Activated CD4-positive, CD25-positive, alpha-beta regulatory T cell treated with anti-CD3 and anti-CD28 coated beads, Interleukin-2, amount 50 U/mL, for 24 hours (primary cell): ENCODE measurements at regions not wholly inside any gene's neighbourhood (a gene's known extent, or its start where the extent isn't known, plus 50 kb on each side); places are given as distances from the start of the nearest gene placed in this dataset.

Experiments
- ATAC-seq, 2 donors: fragments of 150-1000 bp; cut with Tn5 transposase; one replicate each; pipeline ENCODE4 v1.10.0; 2021; ENCODE audit warnings: mild to moderate bottlenecking in 1 of 2, moderate library complexity in 1 of 2

DNA sequence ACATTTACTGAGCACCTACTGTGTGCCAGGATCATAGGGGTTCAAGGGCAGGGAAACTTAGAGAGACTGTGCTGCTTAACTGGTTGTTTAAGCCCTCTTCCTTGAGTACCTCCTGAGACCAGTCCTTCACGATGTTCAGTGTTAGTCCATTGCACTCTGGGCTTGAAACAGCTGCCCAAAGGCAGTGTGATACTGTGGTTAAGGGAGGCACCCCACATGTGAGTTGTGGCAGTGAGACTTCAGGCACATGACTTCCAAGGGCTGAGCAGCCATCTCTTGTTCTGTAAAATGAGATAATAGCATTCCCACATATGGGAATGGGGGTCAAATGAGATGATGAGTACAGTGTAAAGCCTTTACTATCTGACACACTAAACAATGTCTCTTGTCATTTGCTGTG is 75.1 kb downstream of the LINGO1 start:
- no peak for ATAC-seq

DNA sequence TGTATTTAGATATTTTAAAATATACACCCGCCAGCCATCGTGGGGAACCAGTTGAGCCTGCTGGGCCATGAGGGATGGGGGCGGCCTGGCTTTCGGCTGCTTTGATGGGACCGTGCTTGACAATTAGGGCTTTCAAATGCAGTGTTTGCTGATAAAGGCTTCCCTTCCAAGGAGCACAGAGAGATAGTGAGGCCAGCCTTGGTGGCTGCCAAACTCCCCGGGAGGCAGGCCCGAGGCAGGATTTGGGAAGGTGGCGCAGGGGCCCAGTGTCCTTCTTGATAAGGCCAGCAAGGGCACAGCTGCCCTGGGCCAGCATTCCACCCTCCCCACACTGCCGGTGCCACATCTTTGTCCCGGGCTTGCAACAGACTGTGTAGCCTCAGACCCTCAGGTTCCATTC is 75.6 kb downstream of the LINGO1 start:
- ATAC-seq: no peak

DNA sequence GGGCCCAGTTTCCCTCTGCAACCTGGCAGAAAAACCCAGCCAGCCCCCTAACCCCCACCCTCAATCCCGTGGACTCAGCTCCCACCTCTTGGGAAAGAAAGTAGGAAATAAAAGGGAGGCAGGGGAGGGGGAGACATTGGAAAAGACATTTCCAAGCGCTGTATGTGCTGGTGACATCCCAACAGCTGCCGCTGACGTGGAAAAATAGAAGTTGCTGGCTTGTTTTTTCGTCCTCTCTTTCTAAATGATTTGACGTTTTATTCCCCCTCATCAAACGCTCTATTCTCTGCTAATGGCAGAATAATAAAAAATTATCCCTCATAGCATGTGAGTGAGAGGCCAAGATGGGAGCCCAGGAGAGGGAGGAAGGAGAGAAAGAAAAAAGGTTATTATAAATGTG is 76.1 kb downstream of the LINGO1 start:
- no peak for ATAC-seq

DNA sequence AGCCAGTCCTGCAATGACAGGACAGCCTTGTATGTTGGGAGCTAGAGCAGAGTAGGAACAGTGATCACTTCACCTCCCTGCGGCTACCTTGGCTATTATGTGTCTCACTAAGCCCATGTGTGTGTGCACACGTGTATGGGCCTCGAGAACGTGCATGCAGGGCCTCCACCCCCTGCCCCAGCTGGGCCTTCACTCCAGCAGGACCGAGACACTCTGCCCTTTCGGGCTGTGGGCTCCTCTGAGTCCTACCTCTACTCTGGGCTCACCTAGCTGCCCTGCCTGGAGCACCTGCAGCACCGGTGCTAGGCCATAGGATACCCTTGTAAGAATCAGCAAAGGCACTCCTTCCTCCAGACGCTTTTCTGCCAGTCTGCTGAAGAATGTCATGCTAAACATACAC is 77.5 kb downstream of the LINGO1 start:
- ATAC-seq: no peak

DNA sequence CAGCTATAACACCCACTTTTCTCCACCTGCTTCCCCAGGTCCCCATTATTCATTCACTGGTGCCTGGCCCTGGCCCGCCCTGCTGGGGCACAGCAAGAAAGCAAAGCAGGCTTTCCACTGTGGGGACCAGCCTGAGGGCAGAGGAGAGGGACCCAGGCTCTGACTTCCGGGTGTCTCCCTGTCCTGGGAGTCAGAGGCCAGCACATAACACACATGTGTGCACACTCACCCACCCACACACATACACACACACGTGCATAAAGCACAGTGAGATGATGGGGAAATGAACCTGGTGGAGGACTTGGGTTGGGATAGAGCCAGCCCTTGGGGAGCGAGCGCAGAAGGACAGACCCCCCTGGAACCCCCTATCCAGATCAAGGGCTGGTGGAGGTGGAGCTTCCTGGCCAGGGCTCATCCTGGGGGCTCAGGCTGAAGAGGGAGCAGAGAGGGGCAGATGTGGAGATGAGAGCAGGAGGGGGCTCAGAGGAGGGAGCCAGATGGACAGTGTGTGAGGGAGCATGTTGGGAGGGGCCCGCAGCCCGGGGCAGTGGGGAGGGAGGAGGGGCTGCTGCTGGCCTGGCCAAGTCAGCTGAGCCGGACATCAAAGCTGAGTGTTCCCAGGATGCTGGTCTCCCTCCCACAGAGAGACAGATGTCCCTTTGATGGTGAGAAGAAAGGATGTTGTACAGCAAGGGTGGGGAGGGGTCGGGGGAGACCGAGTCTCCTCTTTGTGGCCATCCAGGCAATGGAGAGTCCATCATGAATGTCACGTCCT is 78.2 kb downstream of the LINGO1 start:
- ATAC-seq: no peak

DNA sequence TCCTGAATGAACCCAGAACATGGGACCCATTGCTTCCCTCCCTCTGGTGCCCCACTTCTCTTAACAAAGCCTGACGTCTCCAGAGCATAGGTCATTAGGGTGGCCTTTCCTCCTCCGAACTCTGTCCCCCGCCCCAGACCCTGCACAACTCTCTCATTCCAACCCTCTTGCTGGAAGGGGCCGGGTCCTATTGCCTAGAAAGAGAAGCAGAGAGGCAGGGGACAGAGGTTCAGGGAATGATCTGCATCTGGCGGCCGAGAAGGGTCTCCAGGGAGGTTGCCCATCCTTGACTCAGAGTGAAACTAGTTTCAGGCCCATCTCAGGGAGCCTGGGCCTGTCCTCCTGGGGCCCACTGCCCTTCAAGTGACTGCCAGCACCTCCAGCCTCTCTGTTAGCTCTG is 79.0 kb downstream of the LINGO1 start:
- ATAC-seq: no peak

DNA sequence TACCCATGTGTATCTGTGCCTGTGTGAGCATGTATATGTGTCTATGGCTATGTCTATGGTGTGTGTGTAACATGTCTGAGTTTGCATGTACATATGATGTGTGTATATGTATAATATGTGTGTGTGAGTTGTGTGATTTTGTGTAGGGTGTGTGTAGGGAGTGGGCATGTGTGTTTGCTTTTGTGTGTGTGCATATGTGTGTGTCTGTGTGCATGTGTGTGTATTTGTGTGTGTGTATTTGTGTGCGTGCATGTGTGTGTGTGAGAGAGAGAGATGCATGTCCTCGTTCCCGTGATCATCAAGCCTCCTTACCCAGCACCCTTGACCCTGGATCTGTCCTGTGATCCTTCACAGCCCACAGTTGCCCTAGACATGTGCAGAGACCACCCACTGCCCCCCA is 79.5 kb downstream of the LINGO1 start:
- no peak for ATAC-seq

DNA sequence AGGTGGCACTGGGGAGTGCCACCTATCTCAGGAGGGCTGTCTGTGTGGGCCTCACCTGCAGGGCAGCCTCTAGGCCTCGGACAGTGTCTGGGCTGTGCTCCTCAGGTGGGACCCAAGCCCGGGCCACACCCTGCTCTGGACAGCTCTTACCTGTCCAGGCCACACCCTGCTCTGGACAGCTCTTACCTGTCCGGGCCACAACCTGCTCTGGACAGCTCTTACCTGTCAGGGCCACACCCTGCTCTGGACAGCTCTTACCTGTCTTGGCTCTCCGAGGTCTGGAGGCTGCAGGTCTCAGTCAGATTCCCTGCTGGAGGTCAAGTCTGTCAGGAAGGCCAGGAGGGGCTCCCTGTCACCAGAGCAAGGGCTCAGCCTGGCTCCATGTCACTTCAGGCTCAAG is 80.6 kb downstream of the LINGO1 start:
- ATAC-seq: no peak

DNA sequence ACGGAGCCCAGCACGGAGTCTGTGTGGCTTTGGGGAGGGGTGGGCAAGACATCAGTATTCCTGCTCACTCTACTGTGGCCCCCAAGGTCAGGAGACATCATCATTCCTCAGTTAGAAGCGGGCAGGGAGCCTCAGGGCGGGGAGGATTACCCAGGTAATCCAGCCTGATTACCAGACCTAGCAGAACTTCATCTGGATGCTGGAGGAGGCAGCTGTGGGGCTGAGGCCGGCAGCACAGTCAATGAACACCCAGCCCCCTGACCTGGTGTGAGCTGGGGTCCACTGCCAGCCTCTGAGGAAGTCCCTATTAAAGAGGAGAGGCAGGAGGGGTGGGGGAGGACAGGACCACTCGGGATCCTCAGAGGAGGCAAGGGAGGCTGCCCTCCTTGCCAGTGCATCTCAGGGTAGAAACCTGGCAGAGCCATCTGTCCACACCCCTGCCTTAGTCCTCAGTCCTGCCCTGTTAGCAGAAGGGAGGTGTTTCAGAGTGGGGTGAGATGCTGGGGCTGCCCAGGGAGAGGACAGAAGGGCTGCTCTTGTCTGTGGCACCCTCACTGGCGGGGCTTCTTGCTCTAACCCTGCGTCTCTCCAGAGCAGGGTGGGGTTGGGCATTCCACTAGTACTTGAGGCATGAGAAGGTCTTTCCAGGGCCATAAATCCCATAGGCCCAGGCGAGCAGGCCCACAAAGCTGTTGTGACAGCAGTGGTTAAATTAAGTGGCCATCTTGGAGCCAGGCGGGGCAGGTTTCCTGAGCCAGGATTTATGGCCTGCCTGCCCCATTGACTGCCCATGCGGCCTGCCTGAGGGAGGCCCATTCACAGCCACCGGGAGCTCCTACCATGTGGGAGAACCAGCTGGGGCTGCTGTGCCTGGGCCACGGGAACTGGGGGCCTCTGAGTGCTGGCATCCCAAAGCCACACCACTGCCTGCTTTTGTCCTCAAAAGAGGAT is 82.1 kb downstream of the LINGO1 start:
- no peak for ATAC-seq

DNA sequence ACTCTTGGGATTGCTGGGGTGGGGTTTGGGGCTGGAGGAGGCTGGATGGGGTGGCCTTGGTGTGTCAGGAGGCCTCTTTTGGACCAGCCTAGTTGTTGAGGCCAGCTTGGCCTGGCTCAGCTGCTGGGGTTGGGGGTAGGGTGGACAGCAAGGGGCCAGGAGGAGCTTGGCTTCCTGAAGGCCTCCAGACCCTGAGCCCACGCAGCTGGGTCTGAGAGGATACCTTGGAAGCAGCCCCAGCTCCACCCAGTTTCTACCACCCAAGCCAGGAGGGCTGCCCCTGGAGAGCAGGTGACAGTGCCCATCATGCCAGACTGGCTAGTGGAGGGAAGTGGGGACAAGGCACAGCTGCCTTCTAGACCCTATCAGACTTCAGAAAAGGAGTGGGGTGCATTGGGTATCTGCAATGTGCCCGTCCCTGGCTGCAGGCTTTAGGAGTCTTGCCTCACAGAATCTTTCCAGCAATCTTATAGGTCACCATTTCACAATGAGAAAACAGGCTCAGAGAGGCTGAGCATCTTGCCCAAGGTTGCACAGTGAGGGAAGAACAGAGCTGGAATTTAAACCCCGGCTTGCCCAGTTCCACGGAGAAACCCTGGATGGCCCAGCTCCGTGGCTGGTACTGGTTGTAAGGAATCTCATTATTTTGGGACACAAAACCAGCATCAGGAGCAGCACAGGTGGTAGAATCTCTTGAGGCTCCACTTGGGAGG is 83.0 kb downstream of the LINGO1 start:
- ATAC-seq: no peak

DNA sequence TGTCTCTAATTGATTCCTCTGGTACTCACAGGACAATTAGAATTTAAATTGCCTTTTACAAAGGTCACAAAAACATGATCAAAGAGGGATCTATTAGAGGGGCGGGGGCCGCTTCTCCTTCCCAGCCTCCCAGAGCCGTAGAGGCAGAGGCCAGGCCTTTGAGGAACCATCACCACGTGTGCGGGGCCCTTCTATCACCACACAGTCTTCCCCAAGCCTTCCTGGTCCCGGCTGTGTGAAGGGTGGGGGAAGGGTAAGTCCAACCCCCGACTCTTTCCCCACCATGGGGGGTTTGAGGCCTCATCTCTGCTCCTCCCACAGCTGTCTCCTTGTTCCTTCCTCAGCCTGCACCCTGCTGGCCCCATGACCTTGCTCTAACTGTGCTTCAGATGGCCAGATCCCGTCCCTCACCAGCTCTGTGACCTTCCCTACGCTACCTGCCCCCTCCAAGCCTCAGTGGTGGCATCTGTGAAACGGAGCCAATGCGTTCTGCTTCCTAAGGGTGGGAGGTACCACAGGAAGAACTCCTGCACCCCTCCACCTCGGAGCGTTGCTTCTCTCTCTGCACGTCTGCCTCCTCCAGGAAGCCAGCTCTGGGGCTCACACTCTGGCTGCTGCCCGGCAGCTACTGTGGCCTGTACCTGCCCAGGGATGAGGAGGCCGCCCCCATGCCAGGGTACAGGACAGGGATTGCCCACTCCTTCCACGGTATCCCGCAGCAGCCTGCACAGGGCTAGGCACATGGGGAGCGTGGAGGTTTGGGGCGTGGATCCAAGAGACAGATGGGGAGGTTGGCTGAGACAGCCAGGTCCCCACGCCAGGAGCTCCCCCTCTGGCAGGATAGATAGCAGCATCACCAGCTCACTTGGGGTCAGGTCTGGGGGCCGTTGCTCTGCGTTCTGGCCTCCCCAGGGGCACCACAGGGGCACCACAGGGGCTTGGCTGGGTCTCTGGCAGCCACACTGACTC is 83.8 kb downstream of the LINGO1 start:
- no peak for ATAC-seq

DNA sequence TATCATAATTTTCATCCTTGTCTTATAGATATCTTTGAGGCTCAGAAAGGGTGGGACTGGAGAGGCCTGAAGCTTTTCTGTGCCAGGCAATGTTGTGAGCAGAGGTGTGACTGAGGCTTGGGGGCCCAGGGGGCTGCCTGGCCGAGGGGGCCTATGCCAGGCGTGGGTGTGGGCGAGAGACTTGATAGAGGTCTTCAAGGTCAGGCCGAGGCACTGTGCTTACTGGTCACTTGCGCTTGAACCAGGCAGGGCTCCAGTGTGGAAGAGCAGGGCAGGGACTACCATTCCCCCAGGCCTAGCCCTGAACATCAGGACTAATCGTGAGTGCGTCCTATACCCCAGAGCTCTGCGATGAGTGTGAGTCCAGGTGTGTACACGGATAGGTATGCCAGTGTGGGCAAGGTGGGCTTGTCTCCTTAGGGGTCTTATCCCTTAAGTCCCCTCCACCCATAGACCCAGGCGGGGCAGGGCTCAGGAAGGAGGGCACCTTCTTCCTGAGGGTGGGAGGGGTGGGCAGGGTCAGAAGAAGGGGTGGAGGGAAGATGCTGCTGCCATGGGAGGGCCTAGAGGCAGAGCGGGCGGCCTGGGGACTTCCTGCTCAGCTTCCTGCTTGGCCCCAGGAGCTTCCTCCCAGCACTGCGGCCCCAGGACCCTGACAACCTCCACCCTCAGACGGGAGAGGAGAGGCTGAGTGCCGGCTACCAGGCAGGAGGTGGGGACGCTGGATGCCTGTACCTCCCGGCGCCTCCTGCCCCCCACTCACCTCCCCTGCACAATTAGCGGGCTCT is 84.7 kb downstream of the LINGO1 start:
- ATAC-seq: no peak

DNA sequence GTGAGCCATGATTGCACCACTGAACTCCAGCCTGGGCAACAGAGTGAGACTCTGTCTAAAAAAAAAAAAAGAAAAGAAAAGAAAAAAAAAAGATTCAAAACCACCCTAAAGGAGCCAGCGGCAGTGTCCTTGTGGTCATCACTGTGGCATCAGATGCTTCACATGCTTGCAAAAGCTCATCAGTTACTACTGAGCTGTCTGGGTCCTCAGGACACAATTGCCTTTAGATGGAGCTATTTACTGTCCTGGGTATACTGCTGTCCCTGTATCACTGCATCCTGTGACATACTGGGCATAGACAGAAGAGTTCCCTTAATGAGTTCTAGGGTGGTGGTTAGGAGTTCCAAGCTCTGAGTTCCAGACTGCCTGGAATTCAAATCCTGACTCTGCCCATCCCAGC is 85.8 kb downstream of the LINGO1 start:
- no peak for ATAC-seq

DNA sequence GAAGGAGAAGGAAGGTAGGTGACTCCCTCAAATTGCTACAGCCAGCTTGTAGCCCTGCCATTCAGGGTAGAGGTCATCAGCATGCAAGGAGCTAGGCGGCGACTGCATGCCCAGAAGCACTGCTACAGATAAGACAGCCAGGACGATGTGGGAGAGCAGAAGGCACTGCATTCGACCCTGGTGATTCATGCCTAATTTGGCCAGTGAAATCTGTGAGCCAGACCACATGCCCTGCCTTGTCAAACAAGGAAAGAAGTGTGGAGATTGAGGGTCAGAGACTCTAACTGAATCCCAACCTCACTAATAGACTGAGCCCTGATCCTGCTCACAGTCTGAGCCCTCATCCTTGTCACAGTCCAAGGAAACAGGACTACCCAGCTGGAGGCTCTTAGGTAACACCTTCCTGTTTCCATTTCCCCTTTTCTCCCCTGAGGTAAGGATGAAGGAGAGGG is 86.6 kb downstream of the LINGO1 start:
- ATAC-seq: no peak

DNA sequence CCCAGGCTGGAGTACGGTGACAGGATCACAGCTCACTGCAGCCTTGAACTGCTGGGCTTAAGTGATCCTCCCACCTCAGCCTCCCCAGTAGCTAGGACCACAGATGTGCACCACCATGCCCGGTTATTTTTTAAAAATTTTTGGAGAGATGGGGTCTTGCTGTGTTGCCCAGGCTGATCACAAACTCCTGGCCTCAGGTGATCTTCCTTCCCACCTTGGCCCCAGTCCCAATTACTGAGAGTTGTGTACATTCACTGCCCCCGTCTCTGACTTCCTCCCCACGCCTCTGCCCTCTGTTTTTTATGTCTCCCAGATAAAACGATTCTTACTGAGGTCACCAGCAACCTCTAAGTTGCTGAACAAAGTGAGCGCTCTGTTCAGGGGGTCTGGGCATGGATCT is 87.7 kb downstream of the LINGO1 start:
- no peak for ATAC-seq

DNA sequence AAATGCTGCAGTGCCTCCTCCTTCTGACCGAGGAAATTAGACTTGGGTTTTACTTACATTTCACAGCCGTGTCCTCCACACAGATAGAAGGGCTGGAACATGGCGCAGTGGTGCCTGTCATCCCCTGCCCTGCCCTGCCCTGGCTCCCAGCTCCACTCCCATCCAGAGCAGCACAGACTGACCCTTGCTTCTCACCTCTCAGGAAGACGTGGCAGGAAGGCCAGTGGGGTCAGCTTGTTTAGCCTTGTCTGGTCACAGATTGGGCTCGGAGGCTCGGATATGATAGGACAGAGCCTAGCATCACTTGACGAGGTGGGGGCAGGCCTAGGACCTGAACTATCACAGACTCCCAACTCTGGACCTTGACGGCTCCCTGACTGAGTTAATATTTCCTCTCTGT is 88.5 kb downstream of the LINGO1 start:
- ATAC-seq: no peak

DNA sequence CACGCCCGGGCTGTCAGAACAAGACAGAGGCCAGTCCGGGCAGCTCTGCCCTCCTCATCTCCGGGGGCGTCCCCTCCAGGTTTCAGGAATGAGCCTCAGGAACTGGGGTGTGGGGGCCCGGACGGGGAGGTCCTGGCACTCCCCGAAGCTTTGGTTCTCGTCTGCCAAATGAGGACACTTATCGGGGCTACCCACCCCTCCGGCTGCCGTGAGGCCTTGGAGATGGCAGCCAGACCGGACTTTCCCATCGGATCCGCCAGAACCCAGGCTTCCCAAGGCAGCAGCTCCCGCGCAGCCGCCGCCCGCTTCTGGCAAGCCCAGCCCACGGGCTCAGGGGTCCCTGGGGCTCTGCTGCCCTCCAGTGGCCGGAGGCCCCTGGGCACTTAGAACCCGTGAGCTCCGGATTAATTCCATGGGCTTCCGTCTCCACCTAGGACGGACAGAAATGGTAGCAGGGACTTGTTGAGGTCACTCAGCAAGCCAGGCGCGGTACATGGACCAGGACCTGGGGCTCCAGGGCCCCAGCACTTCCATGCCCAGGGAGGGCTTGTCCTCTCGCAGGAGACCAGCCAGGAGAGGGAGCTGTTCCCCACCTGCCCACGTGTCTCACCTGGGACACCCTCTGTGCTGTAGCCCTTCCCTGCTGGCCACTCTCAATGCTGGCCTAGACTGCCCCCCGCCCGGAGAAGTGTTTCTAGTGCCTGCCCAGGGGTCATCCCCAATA is 89.4 kb downstream of the LINGO1 start:
- peak; percentile 85 to 89 for ATAC-seq

DNA sequence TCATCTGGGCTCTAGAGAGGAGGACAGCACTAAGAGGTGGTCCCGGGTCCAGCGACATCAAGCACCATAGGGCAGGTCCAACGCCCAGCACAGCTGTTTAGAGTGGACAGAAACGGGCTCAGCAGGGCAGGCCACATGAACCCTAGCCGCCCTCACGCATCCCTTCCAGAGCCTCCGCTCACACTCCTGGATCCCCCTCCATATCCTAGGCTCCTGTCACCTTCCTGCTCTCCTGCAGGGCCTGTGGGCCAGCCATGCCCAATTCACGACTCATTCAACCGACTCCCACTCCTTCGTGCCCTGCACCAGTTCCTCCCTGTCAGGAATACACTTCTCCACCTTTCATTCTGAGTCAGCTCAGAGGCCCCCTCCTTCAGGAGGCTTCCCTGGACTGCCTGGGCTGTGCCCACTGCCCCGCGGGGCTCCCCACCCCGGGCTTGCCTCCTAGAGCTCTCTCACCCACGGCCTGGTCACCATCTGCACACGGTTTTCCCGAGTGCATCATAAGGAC is 90.2 kb downstream of the LINGO1 start:
- ATAC-seq: no peak

DNA sequence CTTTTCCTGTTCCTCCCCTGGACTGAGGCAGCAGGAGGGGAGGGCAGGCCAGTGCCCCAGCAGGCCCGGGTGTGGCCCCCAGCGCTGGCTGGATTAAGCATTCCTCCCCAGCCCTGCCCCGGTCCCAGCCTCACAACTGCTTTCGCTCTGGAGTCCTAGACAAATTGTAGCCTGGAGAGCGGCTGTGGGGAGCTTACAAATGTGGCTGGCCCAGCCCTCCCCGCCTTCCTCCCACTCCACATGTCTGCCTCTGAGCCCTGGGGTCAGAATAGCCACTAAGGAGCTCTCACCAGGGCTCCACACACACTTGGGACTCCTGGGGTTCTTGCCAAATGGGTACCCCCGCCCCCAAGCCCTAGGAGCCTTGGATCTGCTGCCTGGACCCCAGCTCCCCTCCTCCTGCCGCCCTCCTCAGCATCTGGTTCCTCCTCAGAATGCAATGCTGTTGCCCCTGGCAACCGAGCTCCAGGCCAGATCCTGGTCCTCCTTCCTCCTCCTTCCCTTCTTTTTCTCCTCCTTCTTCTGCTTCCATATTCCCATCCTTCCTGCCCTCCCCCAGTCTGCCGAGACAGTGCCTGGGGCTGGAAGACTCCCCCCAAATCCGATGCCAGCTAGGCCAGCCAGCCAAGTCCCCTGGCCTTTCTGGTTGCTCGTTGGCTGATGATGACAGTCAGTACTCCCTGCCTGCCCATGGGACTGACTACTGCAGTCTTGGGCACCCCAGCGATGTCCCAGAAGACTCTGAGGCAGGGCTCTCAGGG is 91.1 kb downstream of the LINGO1 start:
- no peak for ATAC-seq
